Tibial nerve (tissue), 4 donors: ENCODE measurements at regions not wholly inside any gene's neighbourhood (a gene's known extent, or its start where the extent isn't known, plus 50 kb on each side); places are given as distances from the start of the nearest gene placed in this dataset.

Experiments
- DNase-seq, 2 donors: peaks; one replicate each; pipeline ENCODE4 v3.0.0-alpha.2; 2019; ENCODE audit warnings: low spot score in 2 of 2
- H3K27ac ChIP-seq, 4 donors: fragments of 200-600 bp; sonication (generic) in 3 of 4; one replicate each; pipeline ENCODE4 v1.5.1; 2017 to 2019; ENCODE audit warnings: mild to moderate bottlenecking in 1 of 4
- H3K27me3 ChIP-seq, 2 donors: fragments of 200-600 bp; sonication (generic) in 1 of 2; one replicate each; pipeline versions ENCODE4 v1.5.1 to v1.6.0; 2017 to 2019
- H3K36me3 ChIP-seq, 3 donors: fragments of 200-600 bp; sonication (generic); one replicate each; pipeline ENCODE4 v1.5.1; 2018 to 2019
- H3K4me1 ChIP-seq, 4 donors: fragments of 200-600 bp; sonication (generic) in 3 of 4; one replicate each; pipeline ENCODE4 v1.5.1; 2017 to 2019
- H3K4me3 ChIP-seq, 4 donors: fragments of 200-600 bp; sonication (generic) in 3 of 4; one replicate each; pipeline ENCODE4 v1.5.1; 2017 to 2019; ENCODE audit warnings: mild to moderate bottlenecking in 1 of 4, moderate library complexity in 1 of 4
- H3K9me3 ChIP-seq, 4 donors: fragments of 200-600 bp; sonication (generic) in 3 of 4; one replicate each; pipeline ENCODE4 v1.5.1; 2017 to 2019
- CTCF ChIP-seq, 5 experiments: fragments of 200-600 bp in 3 of 5; fragments of 450-650 bp in 2 of 5; sonication (generic) in 3 of 5; IDR thresholded peaks; one replicate each; pipeline ENCODE4 v1.5.1; 2016 to 2019; ENCODE audit warnings: antibody characterized with exemption in 5 of 5, mild to moderate bottlenecking in 3 of 5, moderate library complexity in 2 of 5
- EP300 ChIP-seq, 2 donors: sonication (generic); formaldehyde crosslinking; IDR thresholded peaks; one replicate each; pipeline ENCODE4 v1.6.1; 2017; ENCODE audit warnings: antibody characterized with exemption in 2 of 2, mild to moderate bottlenecking in 1 of 2
- POLR2A ChIP-seq, 2 donors: fragments of 450-650 bp; IDR thresholded peaks; one replicate each; pipeline ENCODE4 v1.6.1; 2017; ENCODE audit warnings: antibody characterized with exemption in 2 of 2, mild to moderate bottlenecking in 2 of 2, moderate library complexity in 2 of 2
- WGBS, 2 donors: methylation state at CpG; one replicate each; pipeline ENCODE4 v1.1.5; 2018; 5-methylcytosine and 5-hydroxymethylcytosine counted together

GRCh38 chr1:81545734-81546133 lies 255.0 kb upstream of the ADGRL2 start:
- H3K4me3 ChIP-seq, result no peak overlapping the region
- WGBS, 2 donors, result 82 to 84% methylated on average over 6 of the region's 6 CpGs
- TF ChIP-seq POLR2A (IDR thresholded peaks at IDR 0.05) (no peak), EP300 (IDR thresholded peaks at IDR 0.05) (no peak), CTCF (IDR thresholded peaks at IDR 0.05) (no peak)
- no peaks in the 10 kb centered on the region for H3K36me3 ChIP-seq
- no peak for DNase-seq
- H3K4me1 ChIP-seq, result peaks cover 0 to 11% (median 0%) of the 10 kb centered on the region in 4 donors
- no peak overlapping the region for H3K27ac ChIP-seq
- H3K9me3 ChIP-seq, result no peaks in the 10 kb centered on the region
- H3K27me3 ChIP-seq, result no peaks in the 10 kb centered on the region

GRCh38 chr1:81543764-81544163 lies 257.0 kb upstream of the ADGRL2 start:
- no peak for DNase-seq
- H3K9me3 ChIP-seq, result no peaks in the 10 kb centered on the region
- no peak overlapping the region for H3K27ac ChIP-seq
- H3K36me3 ChIP-seq, result no peaks in the 10 kb centered on the region
- no peak for TF ChIP-seq CTCF (IDR thresholded peaks at IDR 0.05)
- TF ChIP-seq EP300 (IDR thresholded peaks at IDR 0.05), result no peak
- no peak for TF ChIP-seq POLR2A (IDR thresholded peaks at IDR 0.05)
- no peaks in the 10 kb centered on the region for H3K27me3 ChIP-seq
- peaks cover 0 to 6% (median 0%) of the 10 kb centered on the region in 4 donors for H3K4me1 ChIP-seq
- 92 to 94% methylated on average over 6 of the region's 6 CpGs for WGBS, 2 donors
- H3K4me3 ChIP-seq, result no peak overlapping the region

DNA sequence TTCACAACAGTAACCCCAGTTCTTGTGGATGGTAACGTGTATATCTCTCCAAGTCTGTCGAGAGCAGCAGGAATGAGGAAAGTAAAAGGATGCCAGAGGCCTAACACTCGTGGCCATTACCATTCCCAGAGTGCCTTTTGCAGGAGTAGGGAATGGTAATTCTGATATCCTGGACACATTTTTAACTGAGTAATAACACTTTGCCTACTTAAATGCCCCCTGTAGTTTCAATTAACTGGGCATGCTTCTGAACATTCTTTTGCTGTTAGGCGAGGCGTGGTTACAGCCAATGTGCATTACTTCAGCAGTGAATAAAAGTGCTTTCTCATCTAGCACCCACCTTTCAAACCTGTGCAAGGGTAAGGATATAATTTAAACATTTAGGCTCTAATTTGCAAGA lies 258.5 kb upstream of the ADGRL2 start:
- TF ChIP-seq CTCF (IDR thresholded peaks at IDR 0.05), result no peak
- TF ChIP-seq EP300 (IDR thresholded peaks at IDR 0.05), result no peak
- TF ChIP-seq POLR2A (IDR thresholded peaks at IDR 0.05), result no peak
- Histone ChIP-seq H3K36me3 (no peaks in the 10 kb centered on the region), H3K9me3 (no peaks in the 10 kb centered on the region), H3K27me3 (no peaks in the 10 kb centered on the region), H3K4me1 (no peaks in the 10 kb centered on the region), H3K4me3 (no peak overlapping the region), H3K27ac (no peak overlapping the region)
- WGBS, 2 donors, result 84 to 85% methylated on average over 5 of the region's 5 CpGs
- no peak for DNase-seq

DNA sequence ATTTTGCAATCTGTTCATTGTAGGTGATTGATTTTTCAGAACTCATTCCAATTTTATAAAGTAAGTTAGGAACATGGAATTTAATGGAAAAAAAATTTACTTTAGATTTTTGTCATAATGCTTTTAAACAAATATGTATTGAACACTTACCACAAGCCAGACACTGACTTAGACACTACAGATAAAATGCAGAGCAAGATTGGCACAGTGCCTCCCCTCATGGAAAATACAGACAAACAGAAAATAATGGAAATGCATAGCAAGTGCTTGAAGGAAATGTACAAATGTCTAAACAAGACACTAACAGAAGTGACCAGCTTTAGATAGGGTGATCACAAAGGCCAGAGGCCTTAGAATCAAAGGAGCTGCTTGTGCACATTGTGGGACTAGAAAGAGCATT lies 260.5 kb upstream of the ADGRL2 start:
- no peak for DNase-seq
- H3K9me3 ChIP-seq, result no peaks in the 10 kb centered on the region
- no peak for TF ChIP-seq POLR2A (IDR thresholded peaks at IDR 0.05)
- TF ChIP-seq CTCF (IDR thresholded peaks at IDR 0.05), result no peak
- no peak for TF ChIP-seq EP300 (IDR thresholded peaks at IDR 0.05)

DNA sequence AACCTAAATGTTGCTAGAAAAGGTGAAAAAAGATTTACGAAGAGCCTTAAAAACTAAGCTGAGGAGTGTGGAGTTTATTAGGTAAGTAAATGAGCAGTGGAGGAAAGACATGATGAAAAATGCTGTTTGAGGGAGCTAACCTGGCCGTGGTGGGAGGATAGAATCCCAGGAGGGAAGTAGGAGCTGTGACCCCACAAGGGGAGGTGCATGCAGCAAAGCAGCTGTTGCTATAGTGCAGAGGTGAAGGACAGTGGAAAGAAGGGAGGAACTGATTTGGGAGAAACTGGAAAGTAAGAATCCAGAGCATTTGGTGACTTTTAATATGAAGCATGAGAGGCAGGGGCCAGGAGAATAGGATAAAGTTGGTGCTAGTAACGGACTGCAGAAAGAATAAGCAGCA lies 271.7 kb upstream of the ADGRL2 start:
- WGBS, 2 donors, result 61 to 70% methylated on average over 2 to 3 of the region's 3 CpGs
- Histone ChIP-seq H3K4me3 (no peak overlapping the region), H3K9me3 (no peaks in the 10 kb centered on the region), H3K27me3 (no peaks in the 10 kb centered on the region), H3K36me3 (no peaks in the 10 kb centered on the region), H3K27ac (no peak overlapping the region), H3K4me1 (no peaks in the 10 kb centered on the region)
- no peak for TF ChIP-seq EP300 (IDR thresholded peaks at IDR 0.05)
- no peak for TF ChIP-seq POLR2A (IDR thresholded peaks at IDR 0.05)
- TF ChIP-seq CTCF (IDR thresholded peaks at IDR 0.05), result no peak
- no peak for DNase-seq

More for the DNA sequence above, 260.5 kb upstream of the ADGRL2 start:
- H3K27ac ChIP-seq, result no peak overlapping the region
- H3K4me3 ChIP-seq, result no peak overlapping the region
- no peaks in the 10 kb centered on the region for H3K36me3 ChIP-seq
- H3K4me1 ChIP-seq, result no peaks in the 10 kb centered on the region
- H3K27me3 ChIP-seq, result no peaks in the 10 kb centered on the region
